H1 (cell line): ENCODE measurements at regions not wholly inside any gene's neighbourhood (a gene's known extent, or its start where the extent isn't known, plus 50 kb on each side); places are given as distances from the start of the nearest gene placed in this dataset.

Experiments used
- CTCF ChIA-PET: fragments of 300-600 bp; sonication (Branson Sonifier 250); formaldehyde crosslinking; loops from one replicate; lab custom pipeline; 2021; ENCODE audit not compliant: partially characterized antibody; lab: Charles Lee
- POLR2A ChIA-PET: fragments of 300-600 bp; sonication (Branson Sonifier 250); formaldehyde crosslinking; loops from one replicate; lab custom pipeline; 2021; ENCODE audit warnings: inconsistent platforms; ENCODE audit not compliant: partially characterized antibody; lab: Charles Lee
- DNase-seq, 2 experiments: peaks; one replicate each; pipeline versions ENCODE4 v3.0.0 to v3.0.0-alpha.2; 2010 to 2022; ENCODE audit warnings: low spot score in 2 of 2, low read depth in 1 of 2, mixed read lengths in 1 of 2
- FAIRE-seq: peaks from 2 replicates; lab custom pipeline; 2011; peaks lifted over from hg19 to GRCh38; lab: Jason Lieb, UNC
- H2AFZ ChIP-seq: 2 replicates; pipeline ENCODE4 v1.8.1; 2012; ENCODE audit warnings: low read length, inconsistent platforms
- H2AK5ac ChIP-seq: 2 replicates; pipeline ENCODE4 v1.6.1; 2013; ENCODE audit warnings: low read depth, low read length
- H2BK120ac ChIP-seq: replicated peaks from 2 replicates; pipeline ENCODE3; 2013; ENCODE audit warnings: low read depth, low read length, inconsistent platforms
- H2BK12ac ChIP-seq: 2 replicates; pipeline ENCODE4 v1.6.1; 2013; ENCODE audit warnings: low read depth, low read length
- H2BK15ac ChIP-seq: 2 replicates; pipeline ENCODE4 v1.6.1; 2013; ENCODE audit warnings: low read length
- H2BK20ac ChIP-seq: 2 replicates; pipeline ENCODE4 v1.6.1; 2013; ENCODE audit warnings: low read length
- H2BK5ac ChIP-seq: 2 replicates; pipeline ENCODE4 v1.6.1; 2013; ENCODE audit warnings: low read depth, low read length
- H3K14ac ChIP-seq: 2 replicates; pipeline ENCODE4 v1.6.1; 2013; ENCODE audit warnings: inconsistent platforms; ENCODE audit not compliant: insufficient read length
- H3K18ac ChIP-seq: 2 replicates; pipeline ENCODE4 v1.6.1; 2013; ENCODE audit warnings: low read length; ENCODE audit errors: extremely low read depth
- H3K23ac ChIP-seq: 2 replicates; pipeline ENCODE4 v1.6.1; 2013; ENCODE audit warnings: inconsistent platforms; ENCODE audit not compliant: insufficient read length
- H3K23me2 ChIP-seq: 2 replicates; pipeline ENCODE4 v1.6.1; 2013; ENCODE audit warnings: low read depth, low read length
- H3K27ac ChIP-seq: 2 replicates; pipeline ENCODE4 v1.6.1; 2011; ENCODE audit warnings: low read depth, low read length, inconsistent platforms
- H3K27me3 ChIP-seq, 4 experiments: replicated peaks in 1 of 4; 1 replicate in 1 of 4; 2 replicates in 3 of 4; pipeline versions ENCODE4 v1.6.1 to v1.8.1; 2011 to 2013; ENCODE audit warnings: low read length in 3 of 4, mild to moderate bottlenecking in 3 of 4, inconsistent platforms in 2 of 4, mixed read lengths in 2 of 4, moderate library complexity in 1 of 4; ENCODE audit not compliant: control insufficient read depth in 3 of 4, insufficient read depth in 3 of 4; ENCODE audit errors: extremely low read depth in 1 of 4
- H3K36me3 ChIP-seq, 4 experiments: 2 replicates each; pipeline versions ENCODE4 v1.6.1 to v1.8.1; 2011 to 2013; ENCODE audit warnings: mild to moderate bottlenecking in 4 of 4, low read length in 3 of 4, moderate library complexity in 2 of 4, control low read depth in 1 of 4, inconsistent platforms in 1 of 4; ENCODE audit not compliant: insufficient read depth in 4 of 4, control insufficient read depth in 2 of 4
- H3K4ac ChIP-seq: replicated peaks from 2 replicates; pipeline ENCODE3; 2013; ENCODE audit warnings: low read length, low read depth, mixed read lengths, inconsistent platforms; ENCODE audit not compliant: insufficient read length
- H3K4me1 ChIP-seq, 4 experiments: replicated peaks in 1 of 4; 1 replicate in 1 of 4; 2 replicates in 3 of 4; pipeline versions ENCODE4 v1.6.1 to v1.8.1; 2011 to 2013; ENCODE audit warnings: low read length in 3 of 4, inconsistent platforms in 2 of 4, mixed read lengths in 1 of 4; ENCODE audit not compliant: insufficient read depth in 4 of 4, control insufficient read depth in 3 of 4
- H3K4me2 ChIP-seq, 2 experiments: 2 replicates each; pipeline versions ENCODE4 v1.6.1 to v1.8.1; 2011 to 2013; ENCODE audit warnings: low read depth in 2 of 2, low read length in 2 of 2, control low read depth in 1 of 2, inconsistent platforms in 1 of 2, mild to moderate bottlenecking in 1 of 2; ENCODE audit not compliant: insufficient read depth in 1 of 2
- H3K4me3 ChIP-seq, 4 experiments: fragments of 200-600, 300-600 bp in 1 of 4; sonication (generic), shearing (Covaris generic), sonication (Bioruptor Twin) in 1 of 4; 2 replicates each; pipeline versions ENCODE4 v1.5.1 to v1.8.1; 2011 to 2016; ENCODE audit warnings: low read length in 4 of 4, low read depth in 3 of 4, control low read depth in 2 of 4, inconsistent platforms in 2 of 4, mild to moderate bottlenecking in 2 of 4, mixed read lengths in 1 of 4, moderate library complexity in 1 of 4; ENCODE audit not compliant: insufficient read depth in 2 of 4; ENCODE audit errors: extremely low read depth in 1 of 4
- H3K56ac ChIP-seq: replicated peaks from 2 replicates; pipeline ENCODE3; 2013; ENCODE audit warnings: low read depth, mild to moderate bottlenecking, mixed read lengths, low read length, inconsistent platforms; ENCODE audit not compliant: insufficient read length
- H3K79me1 ChIP-seq: 2 replicates; pipeline ENCODE4 v1.6.1; 2013; ENCODE audit warnings: low read depth, low read length, control low read depth
- H3K79me2 ChIP-seq, 2 experiments: 2 replicates each; pipeline versions ENCODE4 v1.6.1 to v1.8.1; 2012 to 2013; ENCODE audit warnings: low read length in 2 of 2, mild to moderate bottlenecking in 2 of 2, inconsistent platforms in 1 of 2; ENCODE audit not compliant: insufficient read depth in 2 of 2, control insufficient read depth in 1 of 2
- H3K9ac ChIP-seq, 4 experiments: replicated peaks in 1 of 4; 1 replicate in 1 of 4; 2 replicates in 3 of 4; pipeline versions ENCODE4 v1.6.1 to v1.8.1; 2011 to 2013; ENCODE audit warnings: low read depth in 3 of 4, low read length in 3 of 4, control low read depth in 2 of 4, mild to moderate bottlenecking in 2 of 4, moderate library complexity in 2 of 4, inconsistent platforms in 1 of 4; ENCODE audit errors: extremely low read depth in 1 of 4
- H3K9me3 ChIP-seq, 2 experiments: 2 replicates each; pipeline versions ENCODE4 v1.6.1 to v1.8.1; 2012 to 2013; ENCODE audit warnings: mild to moderate bottlenecking in 2 of 2, moderate library complexity in 2 of 2, control low read depth in 1 of 2, inconsistent platforms in 1 of 2, low read depth in 1 of 2, low read length in 1 of 2, mixed read lengths in 1 of 2; ENCODE audit not compliant: insufficient read depth in 2 of 2
- H4K20me1 ChIP-seq, 2 experiments: replicated peaks in 1 of 2; 2 replicates each; pipeline versions ENCODE3 to v1.8.1; 2011 to 2013; ENCODE audit warnings: inconsistent platforms in 2 of 2, low read length in 2 of 2, mild to moderate bottlenecking in 1 of 2; ENCODE audit not compliant: insufficient read depth in 2 of 2, control insufficient read depth in 1 of 2
- H4K5ac ChIP-seq: 2 replicates; pipeline ENCODE4 v1.6.1; 2013; ENCODE audit warnings: low read length, low read depth, mixed read lengths, inconsistent platforms; ENCODE audit not compliant: insufficient read length
- H4K8ac ChIP-seq: 2 replicates; pipeline ENCODE4 v1.8.0; 2013; ENCODE audit warnings: mild to moderate bottlenecking, moderate library complexity, low read length, inconsistent platforms; ENCODE audit not compliant: insufficient read depth; ENCODE audit errors: extremely low read depth
- H4K91ac ChIP-seq: replicated peaks from 2 replicates; pipeline ENCODE3; 2013; ENCODE audit warnings: low read length, mixed read lengths, inconsistent platforms; ENCODE audit not compliant: insufficient read length
- BRCA1 ChIP-seq: IDR thresholded peaks from 2 replicates; pipeline ENCODE4 v1.6.1; 2012; ENCODE audit warnings: low read depth, low read length, improper control_type of control experiment
- CBX5 ChIP-seq: fragments of 300-800, 300-1000 bp; sonication (generic); IDR thresholded peaks from 2 replicates; pipeline ENCODE4 v1.7.1; 2016; ENCODE audit warnings: antibody characterized with exemption, low read length, low read depth
- CREB1 ChIP-seq: IDR thresholded peaks from 2 replicates; pipeline ENCODE4 v1.6.1; 2012; ENCODE audit warnings: inconsistent platforms
- EZH2 ChIP-seq: fragments of 200-600 bp; sonication (generic); IDR thresholded peaks from 2 replicates; pipeline ENCODE4 v1.7.1; 2012; ENCODE audit warnings: low read depth, mild to moderate bottlenecking, moderate library complexity, low read length, inconsistent platforms; ENCODE audit not compliant: severe bottlenecking
- FOSL1 ChIP-seq: IDR thresholded peaks from 2 replicates; pipeline ENCODE4 v1.6.1; 2011; ENCODE audit warnings: mild to moderate bottlenecking, low read depth, low read length, moderate library complexity; ENCODE audit not compliant: insufficient read depth
- HDAC6 ChIP-seq: IDR thresholded peaks from one replicate; pipeline ENCODE4 v1.7.1; 2012; ENCODE audit warnings: low read depth, mild to moderate bottlenecking, inconsistent platforms, low read length, moderate library complexity
- SIN3A ChIP-seq, 2 experiments: IDR thresholded peaks in 1 of 2; conservative IDR thresholded peaks in 1 of 2; 2 replicates each; pipeline ENCODE4 v1.6.1; 2011 to 2012; ENCODE audit warnings: low read length in 2 of 2, improper control_type of control experiment in 1 of 2, low read depth in 1 of 2, mild to moderate bottlenecking in 1 of 2
- SIRT6 ChIP-seq: IDR thresholded peaks from one replicate; pipeline ENCODE4 v1.7.1; 2012; ENCODE audit warnings: low read length, inconsistent platforms
- WGBS, 2 experiments: shearing (Covaris generic) in 1 of 2; methylation state at CpG; one replicate each; pipeline versions ENCODE4 v1.1.6 to v1.1.7; 2013 to 2015; ENCODE audit warnings: low lambda C conversion rate in 2 of 2, mixed read lengths in 2 of 2, inconsistent platforms in 1 of 2, low coverage in 1 of 2, missing lambda C conversion rate in 1 of 2; ENCODE audit not compliant: insufficient replicate concordance in 2 of 2, insufficient coverage in 1 of 2, insufficient read length in 1 of 2; ENCODE audit errors: extremely low coverage in 1 of 2, missing lambda C conversion rate in 1 of 2; 5-methylcytosine and 5-hydroxymethylcytosine counted together

DNA sequence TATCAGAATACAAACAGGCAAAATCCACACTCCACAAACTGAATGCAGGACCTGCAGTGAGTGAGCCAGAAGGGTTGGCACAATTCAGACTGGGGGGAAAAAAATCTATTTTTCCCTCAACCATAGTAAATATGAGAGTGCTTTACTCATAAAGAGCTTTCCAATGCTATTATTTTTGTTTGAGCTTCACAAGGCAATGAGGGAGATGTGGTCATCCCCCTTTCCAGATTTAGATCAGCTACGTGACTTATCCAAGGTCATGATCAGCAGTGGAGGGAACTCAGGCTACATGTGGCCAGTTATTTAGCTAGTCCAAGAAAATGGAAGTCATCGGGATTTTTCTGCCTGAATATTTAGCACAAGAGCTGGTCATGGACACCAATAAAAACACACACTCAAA lies 120.4 kb upstream of the KLF7 start:
- WGBS, 2 experiments, result 93% methylated on average over 2 of the region's 2 CpGs; no CpG with 5 or more reads in 1 of the 2 experiments
- no peaks in the 10 kb centered on the region for H4K20me1 ChIP-seq
- no peaks in the 10 kb centered on the region for H3K79me2 ChIP-seq
- no peak overlapping the region for H3K4ac ChIP-seq
- H3K4me2 ChIP-seq, result no peak overlapping the region
- H3K9ac ChIP-seq, result no peak overlapping the region
- H2BK15ac ChIP-seq, result no peak overlapping the region
- no peak overlapping the region for H3K56ac ChIP-seq
- H4K91ac ChIP-seq, result no peak overlapping the region
- CTCF ChIA-PET, result interaction anchor here (0.6 to 1.3 kb wide), 5 partner anchors 22 to 187 kb away, joined by 3 to 4 read pairs (median 3); no protein-coding TSS in a partner anchor
- DNase-seq, result no peak
- no peaks in the 10 kb centered on the region for H3K27me3 ChIP-seq
- no peak overlapping the region for H3K14ac ChIP-seq
- no peaks in the 10 kb centered on the region for H3K9me3 ChIP-seq
- H3K27ac ChIP-seq, result no peak overlapping the region
- no peak overlapping the region for H2BK12ac ChIP-seq
- H2AFZ ChIP-seq, result no peak overlapping the region
- no peaks in the 10 kb centered on the region for H3K79me1 ChIP-seq
- H3K4me3 ChIP-seq, result no peak overlapping the region
- TF ChIP-seq SIN3A (conservative IDR thresholded peaks at IDR 0.05 in 1 of 2, IDR thresholded peaks at IDR 0.05 in 1 of 2; ENCODE audit: low read depth in 1 of 2, low read length in 2 of 2), result no peak
- no peak for TF ChIP-seq BRCA1
- no peak for TF ChIP-seq EZH2
- no peak for TF ChIP-seq CBX5
- TF ChIP-seq CREB1, result no peak
- TF ChIP-seq SIRT6, result no peak
- TF ChIP-seq HDAC6, result no peak
- TF ChIP-seq FOSL1, result no peak
- H3K23me2 ChIP-seq, result no peaks in the 10 kb centered on the region
- POLR2A ChIA-PET, result interaction anchor here (1.0 to 1.1 kb wide), 2 partner anchors 10 to 319 kb away, joined by 3 to 4 read pairs; no protein-coding TSS in a partner anchor
- H2BK20ac ChIP-seq, result no peak overlapping the region
- H2BK5ac ChIP-seq, result no peak overlapping the region
- H2AK5ac ChIP-seq, result no peak overlapping the region
- H3K36me3 ChIP-seq, result no peaks in the 10 kb centered on the region
- H2BK120ac ChIP-seq, result no peak overlapping the region
- H3K4me1 ChIP-seq, result peaks cover 2 to 13% (median 9%) of the 10 kb centered on the region in 4 experiments; a peak in 3 of 7 replicates
- no peak overlapping the region for H4K8ac ChIP-seq
- no peak overlapping the region for H3K18ac ChIP-seq
- no peak for FAIRE-seq
- no peak overlapping the region for H4K5ac ChIP-seq
- H3K23ac ChIP-seq, result no peak overlapping the region
